MM.1S (cell line): ENCODE measurements at regions not wholly inside any gene's neighbourhood (a gene's known extent, or its start where the extent isn't known, plus 50 kb on each side); places are given as distances from the start of the nearest gene placed in this dataset.

Experiments used
- DNase-seq: peaks from one replicate; pipeline ENCODE4 v3.0.0-alpha.2; 2015
- H2AFZ ChIP-seq: fragments of 300-600 bp; sonication (generic); 2 replicates; pipeline ENCODE4 v1.6.0; 2016; ENCODE audit warnings: antibody characterized with exemption, low read length
- H3F3A ChIP-seq: fragments of 300-600 bp; sonication (generic); 2 replicates; pipeline ENCODE4 v1.6.1; 2016; ENCODE audit warnings: mild to moderate bottlenecking, antibody characterized with exemption, low read length, moderate library complexity, mixed read lengths; ENCODE audit not compliant: insufficient read depth
- H3K27ac ChIP-seq: fragments of 300-600 bp; sonication (generic); 2 replicates; pipeline ENCODE4 v1.5.1; 2016; ENCODE audit warnings: mild to moderate bottlenecking, low read length
- H3K27me3 ChIP-seq: fragments of 300-600 bp; sonication (generic); replicated peaks from 2 replicates; pipeline ENCODE4 v1.6.0; 2016; ENCODE audit warnings: low read length; ENCODE audit not compliant: insufficient read depth
- H3K36me3 ChIP-seq: fragments of 300-600 bp; sonication (generic); replicated peaks from 2 replicates; pipeline ENCODE4 v1.6.1; 2016; ENCODE audit warnings: mild to moderate bottlenecking, low read length, mixed read lengths; ENCODE audit not compliant: insufficient read depth
- H3K4me1 ChIP-seq: fragments of 300-600 bp; sonication (generic); 2 replicates; pipeline ENCODE4 v1.6.1; 2016; ENCODE audit warnings: low read length, mixed read lengths
- H3K4me2 ChIP-seq: fragments of 300-600 bp; sonication (generic); 2 replicates; pipeline ENCODE4 v1.6.0; 2016; ENCODE audit warnings: low read depth, low read length
- H3K4me3 ChIP-seq: fragments of 300-600 bp; sonication (generic); 2 replicates; pipeline ENCODE4 v1.5.1; 2016; ENCODE audit warnings: low read length, mixed read lengths
- H3K79me2 ChIP-seq: fragments of 300-600 bp; sonication (generic); 2 replicates; pipeline ENCODE4 v1.6.1; 2016; ENCODE audit warnings: mixed run types, low read length, mixed read lengths
- H3K9ac ChIP-seq: fragments of 300-600 bp; sonication (generic); 2 replicates; pipeline ENCODE4 v1.6.1; 2016; ENCODE audit warnings: low read length, mixed read lengths
- H3K9me2 ChIP-seq: fragments of 300-600 bp; sonication (generic); replicated peaks from 2 replicates; pipeline ENCODE4 v1.6.1; 2016; ENCODE audit warnings: mild to moderate bottlenecking, low read length, mixed read lengths; ENCODE audit not compliant: insufficient read depth
- H3K9me3 ChIP-seq: fragments of 300-600 bp; sonication (generic); replicated peaks from 2 replicates; pipeline ENCODE4 v1.6.1; 2016; ENCODE audit warnings: mild to moderate bottlenecking, low read length, mixed read lengths; ENCODE audit not compliant: insufficient read depth
- H4K20me1 ChIP-seq: fragments of 300-600 bp; sonication (generic); 2 replicates; pipeline ENCODE4 v1.6.1; 2016; ENCODE audit warnings: mild to moderate bottlenecking, low read length, moderate library complexity, mixed read lengths; ENCODE audit not compliant: insufficient read depth
- EZH2 ChIP-seq: fragments of 300-600 bp; sonication (generic); optimal IDR thresholded peaks from 2 replicates; pipeline ENCODE3; 2017; ENCODE audit warnings: low read depth, mild to moderate bottlenecking, antibody characterized with exemption, low read length, mixed read lengths
- EZH2phosphoT487 ChIP-seq: fragments of 300-600 bp; sonication (generic); IDR thresholded peaks from 2 replicates; pipeline ENCODE4 v1.6.1; 2018; ENCODE audit warnings: antibody characterized with exemption, low read length
- TF ChIP-seq, protein P1 (sequence below): fragments of 300-600 bp; sonication (generic); IDR thresholded peaks from 2 replicates; pipeline ENCODE4 v1.5.1; 2016; ENCODE audit warnings: antibody characterized with exemption, low read length, mixed read lengths

DNA sequence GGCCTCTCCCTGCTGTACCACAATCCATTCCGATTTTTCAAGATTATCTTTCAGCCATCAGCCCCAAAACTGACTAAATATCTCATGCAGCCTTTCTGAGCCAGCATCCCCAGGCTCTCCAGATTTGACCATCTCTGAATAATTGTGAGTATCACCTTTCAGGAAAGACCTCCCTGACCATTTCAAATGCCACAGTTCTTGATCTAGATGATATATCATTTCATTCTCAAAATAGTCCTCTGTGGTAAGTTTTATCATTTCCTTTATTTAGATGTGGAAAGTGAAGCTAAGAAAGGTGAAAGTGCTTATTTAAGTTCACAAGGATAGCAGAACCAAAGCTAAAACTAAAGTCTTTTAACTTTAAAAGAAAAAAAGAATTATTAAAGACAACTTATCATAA lies 244.0 kb downstream of the PLPP3 start:
- Histone ChIP-seq H3K79me2 (no peaks in the 10 kb centered on the region), H3F3A (no peaks in the 10 kb centered on the region), H3K9ac (no peak overlapping the region), H2AFZ (no peak overlapping the region), H3K4me3 (no peak overlapping the region), H3K27me3 (no peaks in the 10 kb centered on the region), H3K4me2 (no peak overlapping the region), H3K27ac (no peak overlapping the region), H4K20me1 (no peaks in the 10 kb centered on the region), H3K9me3 (no peaks in the 10 kb centered on the region), H3K9me2 (no peaks in the 10 kb centered on the region), H3K36me3 (no peaks in the 10 kb centered on the region), H3K4me1 (no peaks in the 10 kb centered on the region)
- DNase-seq, result no peak
- TF ChIP-seq EZH2phosphoT487, result no peak
- TF ChIP-seq, protein P1, sequence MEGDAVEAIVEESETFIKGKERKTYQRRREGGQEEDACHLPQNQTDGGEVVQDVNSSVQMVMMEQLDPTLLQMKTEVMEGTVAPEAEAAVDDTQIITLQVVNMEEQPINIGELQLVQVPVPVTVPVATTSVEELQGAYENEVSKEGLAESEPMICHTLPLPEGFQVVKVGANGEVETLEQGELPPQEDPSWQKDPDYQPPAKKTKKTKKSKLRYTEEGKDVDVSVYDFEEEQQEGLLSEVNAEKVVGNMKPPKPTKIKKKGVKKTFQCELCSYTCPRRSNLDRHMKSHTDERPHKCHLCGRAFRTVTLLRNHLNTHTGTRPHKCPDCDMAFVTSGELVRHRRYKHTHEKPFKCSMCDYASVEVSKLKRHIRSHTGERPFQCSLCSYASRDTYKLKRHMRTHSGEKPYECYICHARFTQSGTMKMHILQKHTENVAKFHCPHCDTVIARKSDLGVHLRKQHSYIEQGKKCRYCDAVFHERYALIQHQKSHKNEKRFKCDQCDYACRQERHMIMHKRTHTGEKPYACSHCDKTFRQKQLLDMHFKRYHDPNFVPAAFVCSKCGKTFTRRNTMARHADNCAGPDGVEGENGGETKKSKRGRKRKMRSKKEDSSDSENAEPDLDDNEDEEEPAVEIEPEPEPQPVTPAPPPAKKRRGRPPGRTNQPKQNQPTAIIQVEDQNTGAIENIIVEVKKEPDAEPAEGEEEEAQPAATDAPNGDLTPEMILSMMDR, result no peak
- no peak for TF ChIP-seq EZH2

DNA sequence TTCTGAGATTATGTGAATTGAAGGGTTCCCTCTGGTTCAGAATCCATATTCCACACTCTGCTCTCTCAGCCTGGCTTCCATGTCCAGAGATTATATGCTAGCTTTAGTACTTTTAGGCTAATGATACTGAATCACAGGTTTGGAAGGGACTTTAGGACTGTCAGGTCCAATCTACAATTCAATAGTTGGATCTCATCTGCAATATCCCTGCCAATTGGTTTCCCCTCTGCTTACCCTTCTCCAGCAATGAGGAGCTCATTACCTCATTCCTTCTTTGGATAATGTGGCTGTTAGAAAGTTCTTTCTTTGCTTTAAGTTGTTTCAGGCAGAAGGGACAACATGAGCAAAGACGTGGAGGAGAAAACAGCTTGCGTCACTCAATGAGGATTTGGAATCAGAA lies 245.3 kb downstream of the PLPP3 start:
- DNase-seq, result no peak
- H3K4me2 ChIP-seq, result no peak overlapping the region
- H3K9me3 ChIP-seq, result no peaks in the 10 kb centered on the region
- H3K4me1 ChIP-seq, result no peaks in the 10 kb centered on the region
- H3K27me3 ChIP-seq, result no peaks in the 10 kb centered on the region
- H3F3A ChIP-seq, result no peaks in the 10 kb centered on the region
- no peaks in the 10 kb centered on the region for H3K9me2 ChIP-seq
- H2AFZ ChIP-seq, result no peak overlapping the region
- no peak overlapping the region for H3K9ac ChIP-seq
- H4K20me1 ChIP-seq, result no peaks in the 10 kb centered on the region
- no peak overlapping the region for H3K4me3 ChIP-seq
- H3K36me3 ChIP-seq, result no peaks in the 10 kb centered on the region
- H3K27ac ChIP-seq, result no peak overlapping the region
- TF ChIP-seq EZH2phosphoT487 (no peak), EZH2 (no peak)
- TF ChIP-seq, protein P1, result no peak
- H3K79me2 ChIP-seq, result no peaks in the 10 kb centered on the region

DNA sequence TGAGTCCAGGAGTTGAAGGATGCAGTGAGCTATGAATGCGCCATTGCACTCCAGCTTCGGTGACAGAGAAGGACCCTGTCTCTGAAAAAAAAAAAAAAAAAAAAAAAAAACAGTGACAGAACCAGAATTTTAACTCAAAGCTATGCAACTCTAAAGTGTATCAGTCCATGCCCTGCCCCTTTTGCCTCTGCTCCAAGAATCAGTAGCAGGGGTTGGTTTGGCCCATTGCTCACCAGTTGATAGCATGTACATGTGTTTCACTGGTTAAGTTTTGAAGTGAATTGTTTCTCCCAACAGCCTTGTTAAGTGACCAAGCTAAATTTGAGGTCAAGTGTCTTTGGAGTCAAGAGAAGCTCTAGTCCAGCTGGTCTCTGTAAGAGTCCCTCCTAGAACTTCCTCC lies 245.9 kb downstream of the PLPP3 start:
- Histone ChIP-seq H3K9ac (no peak overlapping the region), H3K4me3 (no peak overlapping the region), H3K27ac (no peak overlapping the region), H3F3A (no peaks in the 10 kb centered on the region), H3K27me3 (no peaks in the 10 kb centered on the region), H3K9me2 (no peaks in the 10 kb centered on the region), H3K36me3 (no peaks in the 10 kb centered on the region), H4K20me1 (no peaks in the 10 kb centered on the region), H3K4me1 (no peaks in the 10 kb centered on the region), H3K9me3 (no peaks in the 10 kb centered on the region), H3K4me2 (no peak overlapping the region), H2AFZ (no peak overlapping the region), H3K79me2 (no peaks in the 10 kb centered on the region)
- no peak for TF ChIP-seq EZH2phosphoT487
- no peak for TF ChIP-seq EZH2
- TF ChIP-seq, protein P1, result no peak
- DNase-seq, result no peak
